NCI-H2227 treated with DMSO at 0.1 percent for 48 hours (cell line): ENCODE measurements at regions not wholly inside any gene's neighbourhood (a gene's known extent, or its start where the extent isn't known, plus 50 kb on each side); places are given as distances from the start of the nearest gene placed in this dataset.
"Not testable (repeated sequence)": the region's sequence is repeated elsewhere in the genome, so short reads cannot be mapped to it uniquely, and the experiment has no call there.

Experiments used
- DNase-seq: peaks from one replicate; lab custom pipeline; 2025; lab: John Stamatoyannopoulos, UW

GRCh38 chr13:80551650-80552497, 210.9 kb upstream of the SPRY2 start:
- DNase-seq: no peak

- no peak for DNase-seq
These were observed 210.1 kb upstream of the SPRY2 start for GRCh38 chr13:80550971-80551441.

DNA sequence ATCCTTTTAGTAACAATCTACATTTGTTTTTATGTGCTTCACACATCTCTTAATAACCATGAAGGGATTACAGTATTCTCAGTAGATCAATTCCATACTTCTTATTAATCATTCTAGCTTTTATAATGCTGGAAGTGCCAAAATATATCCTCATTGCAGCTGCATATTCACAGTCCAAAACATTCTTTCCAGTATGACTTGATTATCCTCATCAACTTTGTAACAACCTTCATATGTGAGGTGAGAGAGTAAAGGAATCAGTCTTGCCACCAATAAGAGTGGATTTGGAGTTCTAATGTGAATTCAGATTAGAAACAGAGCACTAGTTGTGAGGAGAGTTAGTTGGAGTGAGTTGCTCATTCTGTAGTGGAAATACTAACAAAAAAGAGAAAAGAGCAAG, 208.0 kb upstream of the SPRY2 start:
- DNase-seq: no peak

DNA sequence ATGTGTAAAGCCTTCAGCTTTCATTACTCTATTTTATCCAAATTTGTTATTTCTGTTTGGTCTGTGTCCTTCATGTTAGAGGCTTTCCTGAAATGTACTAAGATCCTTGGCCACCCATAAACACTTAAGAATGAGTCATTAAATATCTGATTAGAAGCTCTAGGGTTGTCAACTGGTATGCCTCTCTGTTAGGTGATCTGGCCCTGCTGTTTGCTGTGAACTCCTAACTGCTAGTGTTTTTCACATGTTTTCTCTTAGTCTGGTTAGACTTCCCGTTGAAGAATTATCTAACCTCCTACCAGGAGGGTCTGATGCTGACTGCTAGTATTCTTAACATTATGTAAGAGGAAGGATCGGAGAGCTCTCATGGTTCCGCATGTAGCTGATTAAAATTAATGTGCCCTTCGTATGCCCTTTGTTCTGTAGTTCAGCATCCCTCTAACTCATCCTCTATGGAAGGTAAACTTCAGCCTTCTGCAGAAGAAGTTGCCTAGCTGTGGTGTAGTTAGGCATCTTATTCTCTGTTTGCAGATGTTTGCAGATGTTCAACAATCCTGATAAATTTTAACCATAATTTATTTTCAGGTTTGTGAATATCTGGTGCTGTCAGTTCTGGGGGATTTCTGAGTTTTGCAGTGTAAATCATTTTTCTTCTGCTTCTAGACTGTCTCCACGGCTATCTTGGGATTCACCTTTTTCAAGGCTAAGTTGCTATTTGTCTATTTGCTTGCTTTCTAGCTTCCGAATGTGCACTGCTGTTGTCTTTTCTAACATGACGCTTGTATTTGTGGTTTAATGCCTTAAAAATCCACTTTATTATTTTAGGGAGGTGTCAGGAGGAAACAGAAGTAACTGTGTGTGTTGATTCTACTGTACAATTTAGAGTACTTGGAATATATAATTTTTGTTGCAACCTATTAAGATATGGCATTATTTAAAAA, 207.2 kb upstream of the SPRY2 start:
- DNase-seq: no peak

DNA sequence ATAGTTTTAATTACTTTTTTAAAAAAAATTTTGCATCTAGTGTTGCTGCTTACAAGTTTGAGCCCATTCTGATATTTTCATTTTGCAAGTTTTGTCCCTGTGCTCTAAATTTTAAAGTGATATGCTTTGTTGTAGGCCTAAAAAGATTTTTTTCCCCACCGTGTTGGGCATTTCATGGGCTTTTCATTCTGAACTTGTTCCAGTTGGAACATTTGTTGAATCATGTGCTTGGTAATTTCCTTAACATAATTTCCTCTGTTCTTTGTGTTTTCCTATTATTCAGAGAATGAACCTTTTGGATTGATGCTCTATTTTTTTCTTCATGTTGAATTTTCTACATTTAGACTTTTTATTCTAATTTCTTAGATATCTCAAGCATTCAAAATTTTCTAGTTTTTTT, 206.4 kb upstream of the SPRY2 start:
- DNase-seq: no peak

- no peak for DNase-seq
These were observed 192.2 kb upstream of the SPRY2 start for GRCh38 chr13:80533175-80533574.

GRCh38 chr13:80530902-80531301, 190.0 kb upstream of the SPRY2 start:
- no peak for DNase-seq

GRCh38 chr13:80530191-80530590, 189.3 kb upstream of the SPRY2 start:
- no peak for DNase-seq

- no peak for DNase-seq
These were observed 188.8 kb upstream of the SPRY2 start for GRCh38 chr13:80529734-80530133.

- DNase-seq: no peak
These were observed 187.8 kb upstream of the SPRY2 start for GRCh38 chr13:80528733-80529132.

- no peak for DNase-seq
These were observed 186.5 kb upstream of the SPRY2 start for GRCh38 chr13:80527400-80527799.

DNA sequence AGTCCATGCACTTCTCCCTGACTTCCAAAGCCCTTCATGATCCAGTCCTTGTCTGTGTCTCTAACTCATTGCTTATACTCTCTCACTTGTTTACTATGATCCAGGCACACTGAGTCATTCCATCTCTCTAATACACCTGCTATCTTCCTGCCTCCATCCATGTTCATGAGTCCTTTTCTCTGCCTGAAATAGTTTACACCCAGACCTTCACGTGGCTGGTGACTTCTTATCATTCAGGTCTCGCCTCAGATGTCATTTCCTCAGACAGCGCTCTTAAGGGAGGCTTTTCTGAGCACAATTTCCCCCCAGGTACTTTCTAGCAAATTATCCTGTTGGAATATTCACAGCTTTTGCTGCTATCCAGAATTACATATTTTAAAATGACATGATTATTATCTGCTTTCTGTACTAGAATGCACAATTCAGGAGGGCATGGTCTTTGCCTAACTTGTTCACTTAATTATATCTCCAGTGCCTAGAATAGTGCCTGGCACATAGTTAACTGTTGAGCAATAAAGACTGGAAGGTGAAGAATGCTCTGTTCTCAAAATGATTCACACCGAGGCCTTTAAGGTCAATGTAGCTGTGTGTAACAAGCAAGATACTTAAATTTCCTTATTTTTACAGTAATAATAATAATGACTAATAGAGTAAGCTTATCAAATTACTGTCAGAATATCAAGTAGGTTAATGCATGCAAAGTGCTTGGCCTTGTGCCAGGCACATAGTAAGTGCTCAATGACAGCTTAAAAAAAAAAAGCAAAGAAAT, 183.7 kb upstream of the SPRY2 start:
- DNase-seq: no peak

- DNase-seq: no peak
These were observed 182.2 kb upstream of the SPRY2 start for GRCh38 chr13:80523134-80523533.

GRCh38 chr13:80522463-80522862, 181.5 kb upstream of the SPRY2 start:
- DNase-seq: not testable (repeated sequence)

DNA sequence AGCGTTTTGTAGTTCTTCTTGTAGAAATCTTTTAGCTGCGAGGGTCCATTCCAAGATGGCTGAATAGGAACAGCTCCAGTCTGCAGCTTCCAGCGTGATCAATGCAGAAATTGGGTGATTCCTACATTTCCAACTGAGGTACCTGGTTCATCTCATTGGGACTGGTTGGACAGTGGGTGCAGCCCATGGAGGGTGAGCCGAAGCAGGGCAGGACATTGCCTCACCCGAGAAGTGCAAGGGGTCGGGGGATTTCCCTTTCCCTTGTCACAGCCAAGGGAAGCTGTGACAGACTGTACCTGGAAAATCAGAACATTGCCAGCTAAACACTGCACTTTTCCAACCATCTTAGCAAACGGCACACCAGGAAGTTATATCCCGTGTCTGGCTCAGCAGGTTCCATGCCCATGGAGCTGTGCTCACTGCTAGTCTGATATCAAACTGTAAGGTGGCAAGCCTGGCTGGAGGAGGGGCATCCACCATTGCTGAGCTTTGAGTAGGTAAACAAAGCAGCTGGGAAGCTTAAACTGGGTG, 176.0 kb upstream of the SPRY2 start:
- no peak for DNase-seq

- DNase-seq: no peak
These were observed 174.4 kb upstream of the SPRY2 start for GRCh38 chr13:80515296-80515695.

DNA sequence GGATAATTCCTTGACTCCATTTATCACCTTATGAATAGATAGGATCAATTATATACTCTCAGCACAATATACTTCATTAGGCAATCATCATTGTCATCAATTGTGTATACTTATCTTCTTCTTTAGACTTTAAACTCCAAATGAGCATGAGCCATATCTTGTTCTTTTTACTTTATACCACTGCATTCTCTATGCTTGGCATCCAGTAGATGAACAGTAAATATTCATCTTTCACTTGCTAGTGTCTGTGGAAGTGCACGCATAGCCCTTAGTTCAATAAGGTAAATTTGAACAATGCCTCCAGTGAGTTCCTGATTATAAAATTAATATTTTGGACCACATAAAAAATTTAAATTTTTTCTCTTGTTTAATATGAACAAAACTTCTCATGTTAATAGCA, 172.3 kb upstream of the SPRY2 start:
- no peak for DNase-seq

DNA sequence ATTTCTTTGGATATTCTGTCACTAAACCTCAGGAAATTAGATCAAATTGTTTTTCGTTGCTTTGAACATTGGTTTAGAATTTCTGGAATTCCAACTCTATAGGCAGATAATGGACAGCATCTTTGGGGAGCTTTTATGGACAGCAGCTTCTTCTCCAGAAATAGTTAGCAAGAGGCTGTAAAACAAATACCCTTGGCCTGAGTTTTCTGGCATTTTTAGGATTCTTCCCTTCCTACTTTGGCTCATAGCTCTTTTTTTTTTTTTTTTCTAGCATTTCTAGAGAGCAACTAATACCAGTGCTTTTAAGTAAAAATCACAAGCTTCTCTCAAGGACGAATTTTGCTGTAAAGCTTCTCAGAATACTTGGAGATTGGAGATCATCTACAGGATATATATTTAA, 169.8 kb upstream of the SPRY2 start:
- no peak for DNase-seq

DNA sequence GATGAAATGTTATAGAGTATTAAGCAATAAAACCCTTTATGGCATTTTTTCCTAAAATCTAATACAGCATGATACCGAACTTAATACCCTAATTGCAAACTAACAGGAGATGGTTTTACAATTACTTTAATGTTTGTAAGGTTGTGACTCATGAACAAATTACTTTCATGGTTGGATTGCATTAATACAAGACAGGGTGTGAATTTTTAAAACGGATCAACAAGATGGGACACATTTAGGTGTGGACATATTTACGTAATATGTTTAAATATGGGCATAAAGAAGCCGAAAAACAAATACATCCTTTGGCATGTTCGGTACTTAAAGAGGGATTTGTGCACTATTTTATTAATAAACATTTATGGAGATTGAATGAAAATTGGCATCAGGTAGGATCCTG, 168.3 kb upstream of the SPRY2 start:
- DNase-seq: no peak

GRCh38 chr13:80508031-80508430, 167.1 kb upstream of the SPRY2 start:
- DNase-seq: no peak

- no peak for DNase-seq
These were observed 163.5 kb upstream of the SPRY2 start for GRCh38 chr13:80504453-80504852.

DNA sequence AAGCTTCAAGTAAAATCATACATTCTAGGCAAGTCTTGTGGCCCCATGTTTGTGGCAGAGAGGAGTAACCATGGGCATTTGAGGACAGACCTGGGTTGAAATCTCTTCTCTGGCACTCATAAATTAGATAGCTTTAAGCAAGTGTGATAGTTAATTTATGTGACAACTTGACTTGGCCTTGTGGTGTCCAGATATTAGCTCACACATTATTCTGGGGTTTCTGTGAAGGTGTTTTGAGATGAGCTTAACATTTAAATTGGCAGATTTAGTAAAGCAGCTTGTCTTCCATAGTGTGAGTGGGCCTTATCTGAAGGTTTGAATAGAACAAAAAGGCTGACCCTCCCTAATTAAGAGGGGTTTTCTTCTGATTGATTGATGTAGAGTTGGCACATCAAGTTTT, 161.4 kb upstream of the SPRY2 start:
- no peak for DNase-seq
